CD4-positive, CD25-positive, alpha-beta regulatory T cell (primary cell): ENCODE measurements at regions not wholly inside any gene's neighbourhood (a gene's known extent, or its start where the extent isn't known, plus 50 kb on each side); places are given as distances from the start of the nearest gene placed in this dataset.
A peak's percentile ranks its signal among the peaks of the same experiment; 100 is the strongest.
"Not testable (repeated sequence)": the region's sequence is repeated elsewhere in the genome, so short reads cannot be mapped to it uniquely, and the experiment has no call there.

Source experiments
- ATAC-seq, 2 donors: fragments of 150-1000 bp; cut with Tn5 transposase; one replicate each; pipeline ENCODE4 v1.10.0; 2021; ENCODE audit warnings: low read depth in 2 of 2, moderate number of reproducible peaks in 2 of 2, moderate library complexity in 1 of 2
- DNase-seq, 3 donors: peaks; one replicate each; pipeline versions ENCODE4 v3.0.0 to v3.0.0-alpha.2; 2012 to 2022; ENCODE audit warnings: mixed read lengths in 1 of 3
- H3K27ac ChIP-seq: one replicate; pipeline ENCODE4 v1.7.0; 2013; ENCODE audit warnings: mild to moderate bottlenecking, low read length; ENCODE audit not compliant: insufficient read depth, poor library complexity, severe bottlenecking
- H3K27me3 ChIP-seq: one replicate; pipeline ENCODE4 v1.7.0; 2013; ENCODE audit warnings: low read length; ENCODE audit not compliant: control insufficient read depth, insufficient read depth
- H3K36me3 ChIP-seq: one replicate; pipeline ENCODE4 v1.7.0; 2013; ENCODE audit warnings: mild to moderate bottlenecking, low read length, moderate library complexity; ENCODE audit not compliant: control insufficient read depth, insufficient read depth
- H3K4me1 ChIP-seq: 2 replicates; pipeline ENCODE4 v1.7.0; 2013; ENCODE audit warnings: mild to moderate bottlenecking, low read length; ENCODE audit not compliant: insufficient read depth, control insufficient read depth, poor library complexity, severe bottlenecking
- H3K4me3 ChIP-seq: one replicate; pipeline ENCODE4 v1.7.0; 2013; ENCODE audit warnings: low read depth, mild to moderate bottlenecking, low read length, moderate library complexity
- H3K9me3 ChIP-seq, 2 experiments: 1 replicate in 1 of 2; 2 replicates in 1 of 2; pipeline ENCODE4 v1.7.0; 2013; ENCODE audit warnings: low read length in 2 of 2, mild to moderate bottlenecking in 1 of 2, moderate library complexity in 1 of 2; ENCODE audit not compliant: control insufficient read depth in 2 of 2
- H3K27ac Mint-ChIP-seq, 3 donors: one replicate each; pipeline ENCODE4 v1.8.0; 2020 to 2022; ENCODE audit warnings: mild to moderate bottlenecking in 3 of 3, mixed read lengths in 3 of 3, moderate library complexity in 2 of 3
- H3K27me3 Mint-ChIP-seq: one replicate; pipeline ENCODE4 v1.8.0; 2022; ENCODE audit warnings: mild to moderate bottlenecking, mixed read lengths
- H3K36me3 Mint-ChIP-seq: one replicate; pipeline ENCODE4 v1.8.0; 2020; ENCODE audit warnings: mixed read lengths
- H3K4me1 Mint-ChIP-seq, 4 donors: one replicate each; pipeline ENCODE4 v1.8.0; 2020 to 2022; ENCODE audit warnings: mixed read lengths in 4 of 4, mild to moderate bottlenecking in 1 of 4
- H3K4me3 Mint-ChIP-seq, 4 donors: one replicate each; pipeline ENCODE4 v1.8.0; 2020 to 2022; ENCODE audit warnings: mild to moderate bottlenecking in 4 of 4, mixed read lengths in 4 of 4, moderate library complexity in 3 of 4
- H3K9me3 Mint-ChIP-seq, 7 donors: one replicate each; pipeline ENCODE4 v1.8.0; 2020 to 2022; ENCODE audit warnings: mixed read lengths in 7 of 7, mild to moderate bottlenecking in 3 of 7, moderate library complexity in 2 of 7

GRCh38 chr7:20083781-20084180 is 133.4 kb downstream of the MACC1 start:
- DNase-seq, result no peak
- Mint-ChIP-seq H3K36me3 (no peaks in the 10 kb centered on the region), H3K27ac (no peak overlapping the region), H3K27me3 (no peaks in the 10 kb centered on the region), H3K9me3 (peaks cover 0 to 12% (median 1%) of the 10 kb centered on the region in 7 donors), H3K4me1 (no peaks in the 10 kb centered on the region), H3K4me3 (no peak overlapping the region)
- no peaks in the 10 kb centered on the region for H3K27me3 ChIP-seq
- H3K36me3 ChIP-seq, result no peaks in the 10 kb centered on the region
- H3K4me3 ChIP-seq, result no peak overlapping the region
- no peak for ATAC-seq
- no peak overlapping the region for H3K27ac ChIP-seq
- no peaks in the 10 kb centered on the region for H3K4me1 ChIP-seq
- H3K9me3 ChIP-seq, result no peaks in the 10 kb centered on the region

GRCh38 chr7:20079080-20079479 is 138.1 kb downstream of the MACC1 start:
- Histone ChIP-seq H3K36me3 (no peaks in the 10 kb centered on the region), H3K4me1 (no peaks in the 10 kb centered on the region), H3K27ac (no peak overlapping the region), H3K9me3 (no peaks in the 10 kb centered on the region), H3K27me3 (no peaks in the 10 kb centered on the region), H3K4me3 (no peak overlapping the region)
- no peak for DNase-seq
- no peak overlapping the region for H3K27ac Mint-ChIP-seq
- no peaks in the 10 kb centered on the region for H3K36me3 Mint-ChIP-seq
- H3K4me1 Mint-ChIP-seq, result no peaks in the 10 kb centered on the region
- H3K27me3 Mint-ChIP-seq, result no peaks in the 10 kb centered on the region
- ATAC-seq, result no peak
- no peak overlapping the region for H3K4me3 Mint-ChIP-seq
- H3K9me3 Mint-ChIP-seq, result peaks cover 0 to 5% (median 0%) of the 10 kb centered on the region in 7 donors

GRCh38 chr7:20076835-20077234 is 140.3 kb downstream of the MACC1 start:
- no peak for DNase-seq
- H3K4me3 Mint-ChIP-seq, result no peak overlapping the region

GRCh38 chr7:20075992-20076820 is 141.0 kb downstream of the MACC1 start:
- H3K36me3 Mint-ChIP-seq, result no peaks in the 10 kb centered on the region
- ATAC-seq (no peak), DNase-seq (no peak)
- H3K36me3 ChIP-seq, result no peaks in the 10 kb centered on the region
- H3K27ac Mint-ChIP-seq, result no peak overlapping the region
- H3K27me3 Mint-ChIP-seq, result no peaks in the 10 kb centered on the region
- peaks cover 0 to 5% (median 0%) of the 10 kb centered on the region in 7 donors for H3K9me3 Mint-ChIP-seq
- no peaks in the 10 kb centered on the region for H3K4me1 ChIP-seq
- H3K27ac ChIP-seq, result no peak overlapping the region
- no peaks in the 10 kb centered on the region for H3K27me3 ChIP-seq
- H3K4me3 ChIP-seq, result no peak overlapping the region
- no peaks in the 10 kb centered on the region for H3K4me1 Mint-ChIP-seq
- H3K4me3 Mint-ChIP-seq, result no peak overlapping the region
- no peaks in the 10 kb centered on the region for H3K9me3 ChIP-seq

More at GRCh38 chr7:20076835-20077234, 140.3 kb downstream of the MACC1 start:
- Histone ChIP-seq H3K4me3 (no peak overlapping the region), H3K27ac (no peak overlapping the region), H3K27me3 (no peaks in the 10 kb centered on the region), H3K4me1 (no peaks in the 10 kb centered on the region), H3K36me3 (no peaks in the 10 kb centered on the region), H3K9me3 (no peaks in the 10 kb centered on the region)
- Mint-ChIP-seq H3K4me1 (no peaks in the 10 kb centered on the region), H3K27ac (no peak overlapping the region), H3K9me3 (peaks cover 0 to 5% (median 0%) of the 10 kb centered on the region in 7 donors), H3K27me3 (no peaks in the 10 kb centered on the region), H3K36me3 (no peaks in the 10 kb centered on the region)
- no peak for ATAC-seq

- DNase-seq (no peak), ATAC-seq (no peak)
- Mint-ChIP-seq H3K27me3 (no peaks in the 10 kb centered on the region), H3K4me3 (no peak overlapping the region), H3K36me3 (no peaks in the 10 kb centered on the region), H3K9me3 (peaks cover 0 to 5% (median 3%) of the 10 kb centered on the region in 7 donors), H3K4me1 (no peaks in the 10 kb centered on the region), H3K27ac (no peak overlapping the region)
- no peak overlapping the region for H3K4me3 ChIP-seq
- H3K36me3 ChIP-seq, result no peaks in the 10 kb centered on the region
- no peak overlapping the region for H3K27ac ChIP-seq
- H3K9me3 ChIP-seq, result no peaks in the 10 kb centered on the region
- no peaks in the 10 kb centered on the region for H3K27me3 ChIP-seq
- H3K4me1 ChIP-seq, result no peaks in the 10 kb centered on the region
Observed at GRCh38 chr7:20075440-20075839, 141.7 kb downstream of the MACC1 start.

GRCh38 chr7:20068004-20068403 is 149.2 kb downstream of the MACC1 start:
- ATAC-seq, H3K4me3 ChIP-seq, H3K27me3 Mint-ChIP-seq, H3K27me3 ChIP-seq, H3K36me3 Mint-ChIP-seq, H3K4me1 ChIP-seq, H3K4me3 Mint-ChIP-seq, DNase-seq, H3K36me3 ChIP-seq, H3K9me3 ChIP-seq, H3K27ac Mint-ChIP-seq, H3K27ac ChIP-seq, H3K4me1 Mint-ChIP-seq: not testable (repeated sequence)
- H3K9me3 Mint-ChIP-seq, result peaks cover 0 to 15% (median 5%) of the 10 kb centered on the region in 7 donors

- no peak overlapping the region for H3K27ac Mint-ChIP-seq
- H3K4me3 Mint-ChIP-seq, result no peak overlapping the region
- Histone ChIP-seq H3K36me3 (no peaks in the 10 kb centered on the region), H3K27me3 (no peaks in the 10 kb centered on the region), H3K27ac (no peak overlapping the region), H3K9me3 (no peaks in the 10 kb centered on the region), H3K4me3 (no peak overlapping the region), H3K4me1 (no peaks in the 10 kb centered on the region)
- no peaks in the 10 kb centered on the region for H3K4me1 Mint-ChIP-seq
- DNase-seq, result peak in 1 of 3 donors; percentile 4
- no peaks in the 10 kb centered on the region for H3K27me3 Mint-ChIP-seq
- ATAC-seq, result no peak
- H3K9me3 Mint-ChIP-seq, result peaks cover 0 to 9% (median 5%) of the 10 kb centered on the region in 7 donors
- H3K36me3 Mint-ChIP-seq, result no peaks in the 10 kb centered on the region
Observed at GRCh38 chr7:20064974-20065862, 152.0 kb downstream of the MACC1 start.
